HEK293 (cell line): ENCODE measurements at regions not wholly inside any gene's neighbourhood (a gene's known extent, or its start where the extent isn't known, plus 50 kb on each side); places are given as distances from the start of the nearest gene placed in this dataset.

Experiments
- CTCF ChIA-PET: fragments of 350-600 bp; formaldehyde crosslinking; extraction: SDS; loops from one replicate; lab custom pipeline; 2021; ENCODE audit warnings: antibody characterized with exemption; lab: Yijun Ruan, JAX
- POLR2A ChIA-PET: fragments of 300-600 bp; formaldehyde crosslinking; extraction: SDS; loops from one replicate; lab custom pipeline; 2020; ENCODE audit warnings: antibody characterized with exemption, inconsistent platforms; lab: Yijun Ruan, JAX
- H3K27ac ChIP-seq: fragments of 200-500 bp; sonication (Bioruptor generic); 2 replicates; pipeline ENCODE4 v1.5.1; 2014; ENCODE audit warnings: low read depth, low read length, control low read depth, inconsistent platforms; ENCODE audit errors: extremely low read depth
- H3K36me3 ChIP-seq, 2 experiments: fragments of 200-500 bp in 1 of 2; sonication (Bioruptor generic) in 1 of 2; 1 replicate in 1 of 2; 2 replicates in 1 of 2; pipeline ENCODE4 v1.5.1; 2014 to 2017; ENCODE audit warnings: inconsistent platforms in 2 of 2, low read length in 2 of 2; ENCODE audit not compliant: control insufficient read depth in 2 of 2, insufficient read depth in 1 of 2
- H3K4me1 ChIP-seq: fragments of 200-500 bp; sonication (Bioruptor generic); 2 replicates; pipeline ENCODE4 v1.5.1; 2014; ENCODE audit warnings: mild to moderate bottlenecking, low read length, inconsistent platforms; ENCODE audit not compliant: control insufficient read depth, insufficient read depth
- H3K4me3 ChIP-seq: 2 replicates; pipeline ENCODE4 v1.5.1; 2011; ENCODE audit warnings: low read depth, mild to moderate bottlenecking, control low read depth, low read length, moderate library complexity
- H3K9me3 ChIP-seq: fragments of 200-500 bp; sonication (Bioruptor generic); 2 replicates; pipeline ENCODE4 v1.5.1; 2014; ENCODE audit warnings: low read depth, low read length, inconsistent platforms; ENCODE audit not compliant: control insufficient read depth, insufficient read depth
- FEZF1 ChIP-seq: fragments of 450-650 bp; formaldehyde crosslinking; IDR thresholded peaks from 2 replicates; pipeline ENCODE4 v1.5.1; 2016; ENCODE audit warnings: missing biosample characterization, missing genetic modification characterization
- MYNN ChIP-seq: fragments of 450-650 bp; formaldehyde crosslinking; IDR thresholded peaks from 2 replicates; pipeline ENCODE4 v1.5.1; 2016; ENCODE audit warnings: missing biosample characterization, missing genetic modification characterization, borderline replicate concordance
- ZNF10 ChIP-seq: fragments of 450-650 bp; formaldehyde crosslinking; IDR thresholded peaks from 2 replicates; pipeline ENCODE4 v1.5.1; 2017; ENCODE audit warnings: missing biosample characterization, missing genetic modification characterization
- ZNF138 ChIP-seq: fragments of 450-650 bp; formaldehyde crosslinking; IDR thresholded peaks from 2 replicates; pipeline ENCODE4 v1.5.1; 2016; ENCODE audit warnings: missing biosample characterization, missing genetic modification characterization, borderline replicate concordance
- ZNF155 ChIP-seq: fragments of 450-650 bp; formaldehyde crosslinking; IDR thresholded peaks from 2 replicates; pipeline ENCODE4 v1.5.1; 2016; ENCODE audit warnings: missing biosample characterization, missing genetic modification characterization
- ZNF169 ChIP-seq: fragments of 450-650 bp; formaldehyde crosslinking; IDR thresholded peaks from 2 replicates; pipeline ENCODE4 v1.5.1; 2016; ENCODE audit warnings: missing biosample characterization, missing genetic modification characterization
- ZNF214 ChIP-seq: fragments of 450-650 bp; formaldehyde crosslinking; IDR thresholded peaks from 2 replicates; pipeline ENCODE4 v1.5.1; 2017; ENCODE audit warnings: missing biosample characterization, mild to moderate bottlenecking, missing genetic modification characterization, borderline replicate concordance
- ZNF366 ChIP-seq: fragments of 450-650 bp; formaldehyde crosslinking; conservative IDR thresholded peaks from 2 replicates; pipeline ENCODE4 v1.5.1; 2016; ENCODE audit warnings: missing biosample characterization, missing genetic modification characterization
- ZNF37A ChIP-seq: fragments of 450-650 bp; IDR thresholded peaks from 2 replicates; pipeline ENCODE4 v1.5.1; 2018; ENCODE audit warnings: missing biosample characterization, missing genetic modification characterization
- ZNF394 ChIP-seq: fragments of 450-650 bp; formaldehyde crosslinking; IDR thresholded peaks from 2 replicates; pipeline ENCODE4 v1.5.1; 2016; ENCODE audit warnings: missing biosample characterization, missing genetic modification characterization, mild to moderate bottlenecking, moderate library complexity, borderline replicate concordance
- ZNF473 ChIP-seq: fragments of 450-650 bp; formaldehyde crosslinking; IDR thresholded peaks from 2 replicates; pipeline ENCODE4 v1.5.1; 2017; ENCODE audit warnings: missing biosample characterization, missing genetic modification characterization
- ZNF48 ChIP-seq: fragments of 450-650 bp; formaldehyde crosslinking; IDR thresholded peaks from 2 replicates; pipeline ENCODE4 v1.5.1; 2016; ENCODE audit warnings: missing biosample characterization, missing genetic modification characterization
- ZNF624 ChIP-seq: fragments of 450-650 bp; formaldehyde crosslinking; IDR thresholded peaks from 2 replicates; pipeline ENCODE4 v1.5.1; 2017; ENCODE audit warnings: missing biosample characterization, missing genetic modification characterization
- ZNF658 ChIP-seq: fragments of 450-650 bp; formaldehyde crosslinking; IDR thresholded peaks from 2 replicates; pipeline ENCODE4; 2016; ENCODE audit warnings: missing biosample characterization, missing genetic modification characterization
- ZNF677 ChIP-seq: fragments of 450-650 bp; IDR thresholded peaks from 2 replicates; pipeline ENCODE4 v1.5.0; 2018; ENCODE audit warnings: missing biosample characterization, mild to moderate bottlenecking, missing genetic modification characterization, moderate library complexity
- ZNF776 ChIP-seq: fragments of 450-650 bp; formaldehyde crosslinking; IDR thresholded peaks from 2 replicates; pipeline ENCODE4 v1.5.0; 2017; ENCODE audit warnings: missing biosample characterization, missing genetic modification characterization, borderline replicate concordance
- TF ChIP-seq, protein P1 (sequence below): fragments of 450-650 bp; formaldehyde crosslinking; IDR thresholded peaks from 2 replicates; pipeline ENCODE4 v1.5.1; 2016; ENCODE audit warnings: missing biosample characterization, missing genetic modification characterization
- TF ChIP-seq, protein P2 (sequence below): fragments of 450-650 bp; IDR thresholded peaks from 2 replicates; pipeline ENCODE4 v1.5.1; 2018; ENCODE audit warnings: missing biosample characterization, mild to moderate bottlenecking, missing genetic modification characterization
- TF ChIP-seq, protein P3 (sequence below): fragments of 450-650 bp; formaldehyde crosslinking; IDR thresholded peaks from 2 replicates; pipeline ENCODE4; 2016; ENCODE audit warnings: missing biosample characterization, missing genetic modification characterization
- TF ChIP-seq, protein P4 (sequence below): fragments of 450-650 bp; formaldehyde crosslinking; IDR thresholded peaks from 2 replicates; pipeline ENCODE4 v1.5.1; 2016; ENCODE audit warnings: missing biosample characterization, missing genetic modification characterization
- TF ChIP-seq, protein P5 (sequence below): fragments of 450-650 bp; formaldehyde crosslinking; IDR thresholded peaks from 2 replicates; pipeline ENCODE4 v1.5.1; 2016; ENCODE audit warnings: missing biosample characterization, missing genetic modification characterization
- TF ChIP-seq, protein P6 (sequence below): sonication (generic); formaldehyde crosslinking; IDR thresholded peaks from 2 replicates; pipeline ENCODE4 v1.8.1; 2022; ENCODE audit warnings: mild to moderate bottlenecking, moderate library complexity, missing genetic modification reagents

DNA sequence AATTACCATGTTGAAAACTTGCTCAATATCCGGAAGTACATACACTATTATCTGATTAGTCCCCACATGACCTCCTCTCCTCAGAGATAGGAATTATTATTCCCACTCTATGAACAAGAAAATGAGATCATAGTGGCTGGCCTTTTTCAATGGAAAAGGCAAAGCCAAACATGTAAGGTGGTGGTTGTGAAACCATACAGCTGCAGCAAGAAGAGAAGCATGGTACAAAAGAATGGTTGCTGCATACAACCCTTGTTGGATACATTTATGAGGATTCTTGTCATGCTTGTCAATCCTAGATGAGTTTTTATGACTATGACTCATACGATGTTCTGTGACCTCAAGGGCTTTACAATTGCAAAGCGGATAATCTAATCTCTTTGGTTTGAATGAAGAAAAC, 514.7 kb downstream of the PLPP3 start (continued):
- 0 out of 2 replicates have a peak, but pooled peaks have one; percentile 32 for TF ChIP-seq ZNF394
- TF ChIP-seq, protein P1, sequence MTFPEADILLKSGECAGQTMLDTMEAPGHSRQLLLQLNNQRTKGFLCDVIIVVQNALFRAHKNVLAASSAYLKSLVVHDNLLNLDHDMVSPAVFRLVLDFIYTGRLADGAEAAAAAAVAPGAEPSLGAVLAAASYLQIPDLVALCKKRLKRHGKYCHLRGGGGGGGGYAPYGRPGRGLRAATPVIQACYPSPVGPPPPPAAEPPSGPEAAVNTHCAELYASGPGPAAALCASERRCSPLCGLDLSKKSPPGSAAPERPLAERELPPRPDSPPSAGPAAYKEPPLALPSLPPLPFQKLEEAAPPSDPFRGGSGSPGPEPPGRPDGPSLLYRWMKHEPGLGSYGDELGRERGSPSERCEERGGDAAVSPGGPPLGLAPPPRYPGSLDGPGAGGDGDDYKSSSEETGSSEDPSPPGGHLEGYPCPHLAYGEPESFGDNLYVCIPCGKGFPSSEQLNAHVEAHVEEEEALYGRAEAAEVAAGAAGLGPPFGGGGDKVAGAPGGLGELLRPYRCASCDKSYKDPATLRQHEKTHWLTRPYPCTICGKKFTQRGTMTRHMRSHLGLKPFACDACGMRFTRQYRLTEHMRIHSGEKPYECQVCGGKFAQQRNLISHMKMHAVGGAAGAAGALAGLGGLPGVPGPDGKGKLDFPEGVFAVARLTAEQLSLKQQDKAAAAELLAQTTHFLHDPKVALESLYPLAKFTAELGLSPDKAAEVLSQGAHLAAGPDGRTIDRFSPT = 0 out of 2 replicates have a peak, but pooled peaks have one; percentile 58
- TF ChIP-seq, protein P2, sequence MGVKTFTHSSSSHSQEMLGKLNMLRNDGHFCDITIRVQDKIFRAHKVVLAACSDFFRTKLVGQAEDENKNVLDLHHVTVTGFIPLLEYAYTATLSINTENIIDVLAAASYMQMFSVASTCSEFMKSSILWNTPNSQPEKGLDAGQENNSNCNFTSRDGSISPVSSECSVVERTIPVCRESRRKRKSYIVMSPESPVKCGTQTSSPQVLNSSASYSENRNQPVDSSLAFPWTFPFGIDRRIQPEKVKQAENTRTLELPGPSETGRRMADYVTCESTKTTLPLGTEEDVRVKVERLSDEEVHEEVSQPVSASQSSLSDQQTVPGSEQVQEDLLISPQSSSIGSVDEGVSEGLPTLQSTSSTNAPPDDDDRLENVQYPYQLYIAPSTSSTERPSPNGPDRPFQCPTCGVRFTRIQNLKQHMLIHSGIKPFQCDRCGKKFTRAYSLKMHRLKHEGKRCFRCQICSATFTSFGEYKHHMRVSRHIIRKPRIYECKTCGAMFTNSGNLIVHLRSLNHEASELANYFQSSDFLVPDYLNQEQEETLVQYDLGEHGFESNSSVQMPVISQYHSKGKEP (tag by site-specific recombination) = no peak

DNA sequence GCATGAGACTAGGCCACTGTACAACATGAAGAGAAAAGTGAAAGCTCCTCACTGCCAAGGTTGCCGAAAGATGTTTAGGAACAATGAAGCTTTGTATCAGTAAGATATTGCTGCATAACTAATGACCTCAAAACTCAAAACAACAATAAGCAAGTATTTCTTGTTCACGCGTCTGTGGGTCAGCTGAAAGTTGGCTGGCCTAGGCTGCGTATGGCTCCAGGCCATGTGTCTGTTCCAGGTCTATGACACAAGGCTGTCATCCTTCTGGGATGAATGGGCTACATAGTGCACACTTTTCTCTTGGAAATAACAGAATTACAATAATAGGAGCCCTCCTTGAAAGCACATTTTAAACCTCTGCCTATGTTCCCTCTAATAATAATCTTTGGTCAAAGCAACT, 515.9 kb downstream of the PLPP3 start:
- no peak overlapping the region for H3K4me3 ChIP-seq
- POLR2A ChIA-PET = no interaction called here
- no peaks in the 10 kb centered on the region for H3K4me1 ChIP-seq
- CTCF ChIA-PET = interaction anchor here (0.5 kb wide), 1 partner anchor 581 kb away, joined by 3 read pairs; no protein-coding TSS in a partner anchor
- H3K9me3 ChIP-seq = no peaks in the 10 kb centered on the region
- no peaks in the 10 kb centered on the region for H3K36me3 ChIP-seq
- H3K27ac ChIP-seq = no peak overlapping the region
- TF ChIP-seq ZNF473 (tag by site-specific recombination) = no peak
- no peak for TF ChIP-seq ZNF394
- TF ChIP-seq MYNN (tag by site-specific recombination) = no peak
- TF ChIP-seq ZNF776 (tag by site-specific recombination) = no peak

DNA sequence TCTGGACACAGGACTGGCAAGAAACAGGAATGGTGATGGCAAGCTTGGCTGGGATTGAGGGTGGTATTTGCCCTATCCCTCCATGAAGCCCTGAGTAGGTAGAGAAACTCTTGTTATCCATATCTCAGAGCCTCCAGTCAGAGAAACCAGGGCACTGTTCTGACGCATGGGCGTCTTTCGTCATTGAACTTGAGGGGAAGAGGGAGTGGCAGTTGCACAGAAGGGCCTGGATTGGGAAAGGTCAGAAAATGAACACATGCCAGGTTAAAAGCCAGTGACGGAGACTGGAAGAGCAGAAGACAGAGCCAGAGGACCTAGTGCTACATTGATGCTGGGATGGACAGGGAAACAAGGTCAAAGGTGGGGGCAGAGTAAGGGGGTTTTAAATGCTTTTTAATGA, 516.7 kb downstream of the PLPP3 start:
- Histone ChIP-seq H3K4me1 (no peaks in the 10 kb centered on the region), H3K9me3 (no peaks in the 10 kb centered on the region), H3K4me3 (no peak overlapping the region), H3K36me3 (no peaks in the 10 kb centered on the region), H3K27ac (no peak overlapping the region)
- POLR2A ChIA-PET = no interaction called here
- CTCF ChIA-PET = no interaction called here
- TF ChIP-seq ZNF658 (tag by site-specific recombination) = no peak
- no peak for TF ChIP-seq FEZF1 (tag by site-specific recombination)
- TF ChIP-seq ZNF138 (tag by site-specific recombination) = no peak
- TF ChIP-seq ZNF214 = no peak
- TF ChIP-seq ZNF169 (tag by site-specific recombination) = no peak
- no peak for TF ChIP-seq ZNF48 (tag by site-specific recombination)
- TF ChIP-seq, protein P3, sequence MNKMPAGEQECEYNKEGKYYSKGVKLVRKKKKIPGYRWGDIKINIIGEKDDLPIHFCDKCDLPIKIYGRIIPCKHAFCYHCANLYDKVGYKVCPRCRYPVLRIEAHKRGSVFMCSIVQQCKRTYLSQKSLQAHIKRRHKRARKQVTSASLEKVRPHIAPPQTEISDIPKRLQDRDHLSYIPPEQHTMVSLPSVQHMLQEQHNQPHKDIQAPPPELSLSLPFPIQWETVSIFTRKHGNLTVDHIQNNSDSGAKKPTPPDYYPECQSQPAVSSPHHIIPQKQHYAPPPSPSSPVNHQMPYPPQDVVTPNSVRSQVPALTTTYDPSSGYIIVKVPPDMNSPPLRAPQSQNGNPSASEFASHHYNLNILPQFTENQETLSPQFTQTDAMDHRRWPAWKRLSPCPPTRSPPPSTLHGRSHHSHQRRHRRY (tag by site-specific recombination) = no peak
- TF ChIP-seq, protein P4, sequence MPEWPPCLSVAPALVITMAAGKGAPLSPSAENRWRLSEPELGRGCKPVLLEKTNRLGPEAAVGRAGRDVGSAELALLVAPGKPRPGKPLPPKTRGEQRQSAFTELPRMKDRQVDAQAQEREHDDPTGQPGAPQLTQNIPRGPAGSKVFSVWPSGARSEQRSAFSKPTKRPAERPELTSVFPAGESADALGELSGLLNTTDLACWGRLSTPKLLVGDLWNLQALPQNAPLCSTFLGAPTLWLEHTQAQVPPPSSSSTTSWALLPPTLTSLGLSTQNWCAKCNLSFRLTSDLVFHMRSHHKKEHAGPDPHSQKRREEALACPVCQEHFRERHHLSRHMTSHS = no peak
- TF ChIP-seq, protein P5, sequence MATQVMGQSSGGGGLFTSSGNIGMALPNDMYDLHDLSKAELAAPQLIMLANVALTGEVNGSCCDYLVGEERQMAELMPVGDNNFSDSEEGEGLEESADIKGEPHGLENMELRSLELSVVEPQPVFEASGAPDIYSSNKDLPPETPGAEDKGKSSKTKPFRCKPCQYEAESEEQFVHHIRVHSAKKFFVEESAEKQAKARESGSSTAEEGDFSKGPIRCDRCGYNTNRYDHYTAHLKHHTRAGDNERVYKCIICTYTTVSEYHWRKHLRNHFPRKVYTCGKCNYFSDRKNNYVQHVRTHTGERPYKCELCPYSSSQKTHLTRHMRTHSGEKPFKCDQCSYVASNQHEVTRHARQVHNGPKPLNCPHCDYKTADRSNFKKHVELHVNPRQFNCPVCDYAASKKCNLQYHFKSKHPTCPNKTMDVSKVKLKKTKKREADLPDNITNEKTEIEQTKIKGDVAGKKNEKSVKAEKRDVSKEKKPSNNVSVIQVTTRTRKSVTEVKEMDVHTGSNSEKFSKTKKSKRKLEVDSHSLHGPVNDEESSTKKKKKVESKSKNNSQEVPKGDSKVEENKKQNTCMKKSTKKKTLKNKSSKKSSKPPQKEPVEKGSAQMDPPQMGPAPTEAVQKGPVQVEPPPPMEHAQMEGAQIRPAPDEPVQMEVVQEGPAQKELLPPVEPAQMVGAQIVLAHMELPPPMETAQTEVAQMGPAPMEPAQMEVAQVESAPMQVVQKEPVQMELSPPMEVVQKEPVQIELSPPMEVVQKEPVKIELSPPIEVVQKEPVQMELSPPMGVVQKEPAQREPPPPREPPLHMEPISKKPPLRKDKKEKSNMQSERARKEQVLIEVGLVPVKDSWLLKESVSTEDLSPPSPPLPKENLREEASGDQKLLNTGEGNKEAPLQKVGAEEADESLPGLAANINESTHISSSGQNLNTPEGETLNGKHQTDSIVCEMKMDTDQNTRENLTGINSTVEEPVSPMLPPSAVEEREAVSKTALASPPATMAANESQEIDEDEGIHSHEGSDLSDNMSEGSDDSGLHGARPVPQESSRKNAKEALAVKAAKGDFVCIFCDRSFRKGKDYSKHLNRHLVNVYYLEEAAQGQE = no peak
- no peak for TF ChIP-seq ZNF155
- no peak for TF ChIP-seq ZNF677 (tag by site-specific recombination)
- TF ChIP-seq ZNF10 = no peak
- no peak for TF ChIP-seq ZNF37A (tag by site-specific recombination)
- TF ChIP-seq ZNF624 = no peak
- TF ChIP-seq, protein P6, sequence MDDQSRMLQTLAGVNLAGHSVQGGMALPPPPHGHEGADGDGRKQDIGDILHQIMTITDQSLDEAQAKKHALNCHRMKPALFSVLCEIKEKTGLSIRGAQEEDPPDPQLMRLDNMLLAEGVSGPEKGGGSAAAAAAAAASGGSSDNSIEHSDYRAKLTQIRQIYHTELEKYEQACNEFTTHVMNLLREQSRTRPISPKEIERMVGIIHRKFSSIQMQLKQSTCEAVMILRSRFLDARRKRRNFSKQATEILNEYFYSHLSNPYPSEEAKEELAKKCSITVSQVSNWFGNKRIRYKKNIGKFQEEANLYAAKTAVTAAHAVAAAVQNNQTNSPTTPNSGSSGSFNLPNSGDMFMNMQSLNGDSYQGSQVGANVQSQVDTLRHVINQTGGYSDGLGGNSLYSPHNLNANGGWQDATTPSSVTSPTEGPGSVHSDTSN (CRISPR knock-in tag) = no peak
- TF ChIP-seq ZNF366 = no peak
